ENCODE measurements at regions not wholly inside any gene's neighbourhood (a gene's known extent, or its start where the extent isn't known, plus 50 kb on each side); places are given as distances from the start of the nearest gene placed in this dataset.
"Not testable (repeated sequence)": the region's sequence is repeated elsewhere in the genome, so short reads cannot be mapped to it uniquely, and the experiment has no call there.

DNA sequence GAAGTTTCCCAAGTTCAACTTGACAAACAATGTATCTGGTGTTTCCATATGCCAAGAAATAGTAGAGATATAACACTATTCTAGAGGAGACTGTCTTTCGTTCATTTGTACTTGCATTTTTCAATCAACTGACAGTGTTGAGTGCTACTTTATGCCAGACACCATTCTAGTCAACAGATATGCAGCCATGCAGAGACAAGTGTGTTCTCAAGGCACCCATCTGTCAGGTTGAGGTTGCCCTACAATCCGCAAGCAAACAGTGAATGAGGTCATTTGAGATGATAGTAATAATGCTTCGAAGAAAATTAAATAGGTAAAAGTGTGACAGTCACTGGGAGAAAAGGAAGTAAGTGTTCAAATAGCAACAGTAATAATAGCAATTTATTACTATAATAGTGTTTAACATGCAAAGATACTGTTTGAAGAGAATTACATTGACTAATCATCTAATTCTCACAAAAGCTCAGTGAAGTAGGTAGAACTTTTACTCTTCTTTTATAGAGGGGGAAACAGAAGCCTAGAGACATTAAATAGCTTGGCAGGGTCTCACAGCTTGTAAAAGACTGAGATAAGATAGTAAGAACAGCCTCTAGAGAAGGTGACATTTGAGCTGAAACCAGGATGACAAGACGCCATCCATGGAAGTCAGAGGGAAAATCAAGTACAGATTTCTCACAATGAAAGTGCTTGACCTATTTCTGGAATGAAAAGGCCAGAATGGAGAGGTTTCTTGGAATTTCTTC, 936.9 kb downstream of the SORCS3 start:
- H3K4me1 ChIP-seq: no peaks in the 10 kb centered on the region
- H3K27ac ChIP-seq: no peak overlapping the region
- TF ChIP-seq, protein P1, sequence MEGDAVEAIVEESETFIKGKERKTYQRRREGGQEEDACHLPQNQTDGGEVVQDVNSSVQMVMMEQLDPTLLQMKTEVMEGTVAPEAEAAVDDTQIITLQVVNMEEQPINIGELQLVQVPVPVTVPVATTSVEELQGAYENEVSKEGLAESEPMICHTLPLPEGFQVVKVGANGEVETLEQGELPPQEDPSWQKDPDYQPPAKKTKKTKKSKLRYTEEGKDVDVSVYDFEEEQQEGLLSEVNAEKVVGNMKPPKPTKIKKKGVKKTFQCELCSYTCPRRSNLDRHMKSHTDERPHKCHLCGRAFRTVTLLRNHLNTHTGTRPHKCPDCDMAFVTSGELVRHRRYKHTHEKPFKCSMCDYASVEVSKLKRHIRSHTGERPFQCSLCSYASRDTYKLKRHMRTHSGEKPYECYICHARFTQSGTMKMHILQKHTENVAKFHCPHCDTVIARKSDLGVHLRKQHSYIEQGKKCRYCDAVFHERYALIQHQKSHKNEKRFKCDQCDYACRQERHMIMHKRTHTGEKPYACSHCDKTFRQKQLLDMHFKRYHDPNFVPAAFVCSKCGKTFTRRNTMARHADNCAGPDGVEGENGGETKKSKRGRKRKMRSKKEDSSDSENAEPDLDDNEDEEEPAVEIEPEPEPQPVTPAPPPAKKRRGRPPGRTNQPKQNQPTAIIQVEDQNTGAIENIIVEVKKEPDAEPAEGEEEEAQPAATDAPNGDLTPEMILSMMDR (IDR thresholded peaks at IDR 0.05): no peak
- no peaks in the 10 kb centered on the region for H3K27me3 ChIP-seq
- H3K9me3 ChIP-seq: no peaks in the 10 kb centered on the region
- WGBS, 2 donors: 81 to 82% methylated on average over 4 of the region's 4 CpGs
- DNase-seq (no peak), ATAC-seq (no peak), FAIRE-seq (no peak)
- intact Hi-C loops (cut with DNase I): no loop called here
- H3K4me3 ChIP-seq: no peak overlapping the region
- no peaks in the 10 kb centered on the region for H3K36me3 ChIP-seq

DNA sequence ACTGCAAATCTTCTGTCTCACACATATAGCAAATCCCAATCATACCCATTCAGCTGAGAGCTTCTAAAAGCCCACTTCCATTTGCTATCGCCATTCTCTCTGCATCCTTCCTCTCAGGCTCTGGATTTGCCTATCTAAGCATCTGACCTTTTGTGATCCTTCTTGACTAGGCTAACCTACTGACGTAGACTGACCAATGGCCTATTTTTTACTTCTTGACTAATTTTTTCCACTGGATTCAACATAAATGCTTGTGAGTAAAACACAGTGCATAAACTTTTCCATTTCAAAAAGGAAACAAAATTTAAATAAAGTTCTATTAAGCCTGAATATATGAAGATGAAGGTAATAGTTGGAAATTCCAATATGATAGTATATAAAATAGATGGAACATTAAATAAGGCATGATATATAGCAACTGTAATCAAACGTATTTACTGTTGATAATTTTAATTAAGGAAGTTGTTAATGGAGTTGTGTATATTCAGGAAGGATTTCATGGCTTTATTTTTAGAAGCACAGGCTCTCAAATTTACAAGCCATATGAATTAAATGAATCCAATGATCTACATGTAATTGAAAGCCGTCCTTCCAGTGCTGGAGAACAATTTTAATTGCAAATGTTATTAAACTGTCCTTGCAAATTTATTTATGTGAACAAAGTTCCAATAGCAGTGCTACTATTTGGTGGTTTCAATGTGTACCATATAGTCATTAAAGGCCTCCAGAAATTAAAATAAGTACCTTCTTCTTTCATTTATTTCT, 918.4 kb downstream of the SORCS3 start:
- 65 to 72% methylated on average over 4 of the region's 4 CpGs for WGBS, 2 donors

DNA sequence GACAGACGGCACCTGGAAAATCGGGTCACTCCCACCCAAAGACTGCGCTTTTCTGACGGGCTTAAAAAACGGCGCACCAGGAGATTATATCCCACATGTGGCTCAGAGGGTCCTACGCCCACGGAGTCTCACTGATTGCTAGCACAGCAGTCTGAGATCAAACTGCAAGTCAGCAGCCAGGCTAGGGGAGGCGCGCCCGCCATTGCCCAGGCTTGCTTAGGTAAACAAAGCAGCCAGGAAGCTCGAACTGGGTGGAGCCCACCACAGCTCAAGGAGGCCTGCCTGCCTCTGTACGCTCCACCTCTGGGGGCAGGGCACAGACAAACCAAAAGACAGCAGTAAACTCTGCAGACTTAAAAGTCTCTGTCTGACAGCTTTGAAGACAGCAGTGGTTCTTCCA, 909.4 kb downstream of the SORCS3 start:
- 81 to 87% methylated on average over 11 to 13 of the region's 13 CpGs for WGBS, 2 donors
- H3K9me3 ChIP-seq; H3K36me3 ChIP-seq; H3K27ac ChIP-seq; H3K27me3 ChIP-seq; H3K4me3 ChIP-seq; H3K4me1 ChIP-seq; ATAC-seq; FAIRE-seq; intact Hi-C loops (cut with DNase I): not testable (repeated sequence)
- peak in 1 of 6 donors; percentile 16 for DNase-seq

More for the DNA sequence above, 918.4 kb downstream of the SORCS3 start:
- no peak for FAIRE-seq
- TF ChIP-seq, protein P1 (IDR thresholded peaks at IDR 0.05): no peak
- no peaks in the 10 kb centered on the region for H3K9me3 ChIP-seq
- no peak for ATAC-seq
- no peak for DNase-seq
- intact Hi-C loops (cut with DNase I): no loop called here
- H3K36me3 ChIP-seq: no peaks in the 10 kb centered on the region
- H3K4me3 ChIP-seq: no peak overlapping the region
- no peaks in the 10 kb centered on the region for H3K4me1 ChIP-seq
- H3K27me3 ChIP-seq: no peaks in the 10 kb centered on the region
- H3K27ac ChIP-seq: no peak overlapping the region

DNA sequence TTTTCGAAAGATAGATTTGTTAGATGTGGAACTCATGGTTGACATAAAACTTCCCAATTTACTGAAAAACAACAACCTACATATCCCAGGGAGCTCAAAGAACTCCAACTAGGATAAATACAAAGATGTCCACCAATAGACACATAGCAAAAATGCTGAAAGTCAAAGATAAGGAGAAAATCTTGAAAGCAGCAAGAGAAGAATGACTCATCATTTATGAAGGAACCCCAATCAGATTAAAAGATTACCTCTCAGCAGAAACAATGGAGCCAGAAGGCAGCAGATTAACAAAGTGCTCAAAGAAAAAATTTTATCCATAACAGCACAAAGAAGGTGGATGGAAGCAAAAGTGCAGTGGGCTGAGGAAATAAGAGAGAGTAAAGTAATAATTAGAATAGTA, 908.6 kb downstream of the SORCS3 start:
- Histone ChIP-seq H3K4me1 (no peaks in the 10 kb centered on the region), H3K9me3 (no peaks in the 10 kb centered on the region), H3K27ac (no peak overlapping the region), H3K4me3 (no peak overlapping the region), H3K36me3 (no peaks in the 10 kb centered on the region), H3K27me3 (no peaks in the 10 kb centered on the region)
- intact Hi-C loops (cut with DNase I): no loop called here
- FAIRE-seq (no peak), DNase-seq (no peak), ATAC-seq (no peak)
- WGBS, 2 donors: 76 to 85% methylated on average over 1 of the region's 1 CpG
- TF ChIP-seq, protein P1 (IDR thresholded peaks at IDR 0.05): no peak

DNA sequence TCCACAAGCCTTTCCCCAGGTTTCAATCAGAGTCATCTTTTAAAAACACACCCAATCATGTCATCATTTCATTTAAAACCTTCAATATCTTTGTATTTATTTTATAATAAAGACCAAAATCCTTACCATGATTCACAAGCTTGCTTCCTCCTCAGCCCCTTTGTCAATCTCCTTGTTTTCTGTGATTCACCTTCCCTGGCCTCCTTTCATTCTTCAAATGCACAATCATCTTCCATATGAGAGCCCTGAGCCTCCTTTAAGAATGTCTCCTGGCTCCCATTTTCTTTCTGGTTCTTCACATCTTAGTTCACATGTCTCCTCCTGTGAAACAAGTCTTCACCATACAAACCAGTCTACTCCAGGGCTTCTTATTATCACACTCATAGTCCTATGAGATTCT, 904.0 kb downstream of the SORCS3 start:
- no peak for FAIRE-seq

More for the DNA sequence above, 904.0 kb downstream of the SORCS3 start:
- Histone ChIP-seq H3K36me3 (no peaks in the 10 kb centered on the region), H3K4me1 (no peaks in the 10 kb centered on the region), H3K9me3 (no peaks in the 10 kb centered on the region), H3K27me3 (no peaks in the 10 kb centered on the region), H3K27ac (no peak overlapping the region), H3K4me3 (no peak overlapping the region)
- ATAC-seq (no peak), DNase-seq (no peak)
- TF ChIP-seq, protein P1 (IDR thresholded peaks at IDR 0.05): no peak
- intact Hi-C loops (cut with DNase I): no loop called here
